GM21423 (cell line): ENCODE measurements at regions not wholly inside any gene's neighbourhood (a gene's known extent, or its start where the extent isn't known, plus 50 kb on each side); places are given as distances from the start of the nearest gene placed in this dataset.

Source experiments
- ATAC-seq: cut with Tn5 transposase; IDR thresholded peaks from one replicate; pipeline ENCODE4 v1.9.1; 2021; ENCODE audit warnings: mild to moderate bottlenecking, moderate library complexity; ENCODE audit not compliant: unreplicated experiment

DNA sequence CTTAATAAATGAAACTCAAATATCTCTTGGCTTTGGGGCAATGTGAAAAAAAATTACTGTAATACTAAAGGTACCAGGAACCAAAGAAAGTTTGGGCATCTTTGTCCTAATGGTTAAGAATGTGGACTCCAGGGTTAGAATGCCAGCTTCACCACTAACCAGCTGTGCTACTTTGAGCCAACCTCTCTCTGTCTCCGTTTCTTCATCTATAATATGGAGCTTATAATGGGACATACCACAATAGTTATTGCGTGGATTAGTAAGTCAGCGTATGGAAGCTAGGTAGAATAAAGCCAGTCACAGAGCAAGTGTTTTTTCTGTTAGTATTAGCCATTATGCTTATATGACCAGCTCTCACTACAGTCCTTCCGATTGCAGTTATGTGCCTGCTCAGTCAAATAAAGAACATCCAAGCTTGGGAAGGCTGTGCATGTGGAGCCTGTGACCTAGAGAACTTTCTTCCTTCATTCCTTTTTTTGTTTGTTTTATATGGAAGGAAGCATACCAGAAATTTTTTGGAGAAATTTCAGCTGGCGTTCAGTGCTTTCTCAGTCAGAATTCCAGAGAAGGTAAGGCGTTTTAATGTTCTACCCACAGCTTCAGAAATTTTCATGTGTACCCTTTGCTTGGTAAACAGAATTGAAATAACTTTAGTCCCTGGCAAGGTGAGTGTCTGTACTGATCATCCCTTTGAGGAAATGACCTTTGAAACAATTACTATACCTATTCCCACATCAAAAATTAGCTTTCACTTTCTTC, 114.0 kb upstream of the RND3 start:
- no peak for ATAC-seq

DNA sequence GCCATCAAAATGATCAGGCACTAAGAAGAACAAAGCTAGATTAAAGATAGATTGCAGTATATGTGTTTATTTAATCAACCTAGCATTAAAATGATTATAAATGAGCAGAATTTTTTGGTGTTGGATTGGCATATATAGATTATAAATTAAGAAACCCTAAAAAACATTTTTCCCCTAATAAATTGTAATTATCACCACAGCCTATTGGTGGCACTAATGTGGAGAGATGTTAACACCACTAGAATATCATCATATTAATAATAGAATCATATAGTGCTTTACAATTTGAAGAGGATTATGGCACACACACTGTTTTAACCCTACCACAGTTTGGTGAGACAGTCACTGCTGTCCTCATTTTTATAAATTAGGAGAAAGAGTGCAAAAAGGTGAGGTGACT, 112.4 kb upstream of the RND3 start:
- no peak for ATAC-seq

DNA sequence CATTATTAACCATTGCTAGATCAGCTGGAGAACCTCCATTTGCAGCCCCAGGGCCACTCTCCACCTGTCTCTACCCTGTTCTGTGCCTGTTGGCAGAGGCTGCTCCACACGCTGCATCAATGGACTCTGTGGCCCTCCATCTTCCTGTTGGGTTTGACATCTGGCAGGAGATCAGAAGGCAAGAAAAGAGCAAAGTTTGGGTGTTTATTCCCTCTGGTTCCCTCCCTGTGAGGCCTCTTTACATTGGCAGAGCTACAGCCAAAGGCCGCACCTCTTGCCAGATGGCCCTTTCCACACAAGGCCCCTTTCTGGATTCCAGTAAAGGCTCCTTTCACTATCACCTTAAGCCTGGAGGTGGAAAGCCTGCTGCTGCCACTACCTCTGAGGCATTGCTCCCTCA, 110.9 kb upstream of the RND3 start:
- ATAC-seq, result no peak

DNA sequence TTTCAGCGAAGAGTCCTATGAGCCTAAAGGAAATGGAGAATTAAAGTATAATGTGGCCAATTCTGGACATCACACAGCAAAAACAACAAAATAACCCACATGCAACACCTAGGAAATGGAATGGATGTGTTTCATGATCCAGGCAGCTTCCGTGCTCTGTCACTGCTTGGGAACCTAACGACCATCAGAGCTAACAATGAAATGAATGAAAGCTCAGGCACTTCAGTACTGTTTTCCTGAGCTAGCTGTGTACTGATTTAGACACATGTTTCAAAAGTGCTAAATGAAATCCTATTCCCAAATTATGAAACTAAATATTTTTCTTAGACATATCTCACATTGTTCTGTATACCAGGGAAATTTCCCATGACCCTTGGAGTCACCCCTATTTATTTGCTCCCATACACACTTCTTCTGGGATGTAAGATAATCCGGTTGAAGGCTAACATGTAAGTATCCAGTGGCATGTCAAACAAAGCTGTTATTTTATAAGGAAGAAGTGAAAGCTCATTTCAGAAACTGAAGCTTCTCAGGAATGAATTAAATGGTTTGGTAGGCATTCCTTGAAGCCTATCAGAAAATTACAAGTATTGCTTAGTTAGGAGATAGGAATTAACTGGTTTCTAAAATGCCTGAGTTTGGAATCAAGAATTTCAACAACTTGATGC, 108.5 kb upstream of the RND3 start:
- ATAC-seq, result no peak

DNA sequence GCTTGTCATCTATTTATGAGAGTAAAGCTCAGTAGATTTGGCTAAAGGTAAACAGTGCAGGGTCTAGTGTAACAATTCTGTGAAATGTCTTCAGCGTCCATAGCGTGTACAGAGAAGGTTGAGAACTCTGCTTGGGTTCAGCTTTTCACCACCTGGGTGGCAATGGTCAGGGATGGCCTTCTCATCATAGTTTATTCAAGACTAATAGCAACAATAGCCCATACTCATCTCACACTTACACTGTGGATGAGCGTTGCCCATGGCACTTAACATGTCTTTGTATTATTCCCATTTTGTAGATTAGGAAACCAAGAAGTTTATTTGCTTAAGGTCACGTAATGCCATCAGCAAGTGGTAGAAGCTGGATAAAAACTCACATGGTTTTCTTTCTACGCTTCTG, 106.8 kb upstream of the RND3 start:
- ATAC-seq, result no peak

DNA sequence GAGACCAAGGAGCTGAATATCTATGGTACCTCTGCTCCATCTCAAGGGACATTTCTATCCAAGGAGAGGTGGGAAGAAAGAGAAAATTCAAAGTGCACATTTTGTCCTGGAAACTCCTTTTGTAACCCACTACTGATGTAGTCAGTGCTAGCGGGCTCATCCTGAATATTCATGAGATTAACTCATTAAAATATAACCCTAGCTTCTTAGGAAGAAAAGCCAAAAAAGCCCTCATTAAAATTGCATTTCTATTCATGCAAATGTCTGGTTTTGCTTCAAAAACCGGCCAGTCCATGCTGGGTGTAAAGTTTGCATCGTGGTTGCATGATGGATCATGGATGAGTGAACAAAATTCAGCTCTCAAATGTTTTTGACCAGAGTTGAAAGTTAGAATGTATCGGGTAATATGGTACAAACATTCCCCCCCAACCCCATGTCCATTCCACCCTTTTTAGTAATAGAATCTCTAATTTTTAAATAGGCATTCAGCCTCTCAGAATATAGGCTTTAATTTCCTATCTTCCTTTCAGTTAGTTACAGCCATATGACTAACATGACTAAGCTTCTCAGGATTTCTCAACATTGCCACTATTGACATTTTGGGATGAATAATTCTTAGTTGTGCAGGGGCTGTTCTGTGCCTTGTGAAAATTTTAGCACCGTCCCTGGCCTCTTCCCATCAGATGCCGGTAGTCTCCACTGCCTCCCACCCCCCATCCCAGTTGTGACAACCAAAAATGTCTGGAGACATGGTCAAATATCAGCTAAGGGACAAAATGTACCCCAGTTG, 104.2 kb upstream of the RND3 start:
- no peak for ATAC-seq

DNA sequence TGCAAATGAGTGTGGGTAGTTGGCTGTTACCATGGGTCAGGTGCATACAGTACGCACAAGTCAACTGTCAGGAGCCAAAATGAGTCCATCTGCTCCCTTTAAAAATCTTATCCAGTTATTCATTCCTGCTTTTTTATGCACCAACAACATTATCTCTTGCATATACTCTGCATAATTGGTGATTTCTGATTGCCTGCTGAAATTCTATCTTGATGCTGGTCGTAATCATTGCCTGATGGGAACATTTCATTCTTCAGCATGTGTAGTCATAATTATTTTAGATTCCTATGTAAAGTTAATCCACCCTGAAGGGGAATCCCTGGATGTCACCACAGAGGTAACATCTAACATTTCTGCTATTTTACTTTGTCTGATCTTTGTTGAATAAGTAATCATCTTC, 102.2 kb upstream of the RND3 start:
- no peak for ATAC-seq

DNA sequence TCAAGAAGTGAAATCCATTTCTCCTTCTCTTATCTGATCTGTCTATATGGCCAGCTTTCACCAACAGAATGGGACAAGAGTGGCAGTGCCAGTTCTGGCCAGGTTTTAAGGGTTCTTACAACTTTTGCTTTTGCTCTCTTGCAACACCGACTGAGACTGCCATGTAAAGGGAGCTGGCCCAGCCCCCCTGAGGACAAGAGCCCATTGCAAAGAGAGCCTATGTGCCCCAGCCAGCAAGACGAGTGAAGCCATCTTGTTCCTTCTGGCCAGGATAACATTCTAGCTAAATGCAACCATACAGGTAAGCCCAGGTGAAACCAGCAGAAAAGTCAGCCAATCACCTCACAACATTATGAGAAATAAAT, 101.0 kb upstream of the RND3 start:
- ATAC-seq, result no peak

DNA sequence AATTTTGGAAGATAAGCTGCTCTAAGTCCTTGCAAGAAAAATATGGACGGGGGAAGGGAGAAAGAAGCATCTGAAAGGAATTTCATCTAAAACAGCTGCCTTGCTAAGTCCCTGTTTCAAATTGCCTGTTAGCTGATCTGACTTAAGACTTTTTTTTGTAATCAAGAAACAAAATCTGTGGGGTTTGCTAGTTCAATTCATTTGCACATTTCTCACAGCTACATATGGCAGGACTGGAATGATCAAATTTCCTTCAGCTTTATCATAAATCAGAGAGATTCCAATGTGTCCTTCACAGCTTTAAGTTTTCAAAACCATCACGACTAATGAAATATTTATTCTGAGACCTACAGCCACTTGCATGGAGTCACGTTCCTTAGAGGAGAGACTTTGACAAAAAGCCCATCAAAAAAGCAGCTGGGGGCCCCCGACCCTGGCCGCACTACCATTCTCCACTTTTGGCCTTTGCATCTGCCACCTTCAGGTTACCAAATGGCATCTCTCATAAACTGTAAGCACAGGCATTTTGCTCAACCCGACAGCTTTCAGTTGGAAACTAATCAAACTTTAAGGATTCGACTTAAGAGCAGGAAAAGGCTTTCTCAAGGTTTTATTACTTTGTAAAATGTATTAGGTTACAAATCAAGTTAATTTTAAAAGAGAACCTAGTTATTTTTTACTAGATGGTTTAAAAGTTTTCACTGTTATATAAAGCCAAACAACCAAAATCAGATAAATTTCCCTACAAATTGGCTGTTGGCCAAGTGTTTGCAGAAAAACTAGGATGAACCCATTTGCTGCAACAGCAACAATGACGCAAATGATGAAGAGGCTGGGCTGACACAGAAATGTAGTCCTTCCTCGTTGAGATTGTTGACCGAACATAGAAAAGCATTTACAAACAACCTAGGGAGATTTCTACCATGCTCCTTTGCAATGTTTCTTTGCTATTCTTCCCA, 100.4 kb upstream of the RND3 start:
- no peak for ATAC-seq

DNA sequence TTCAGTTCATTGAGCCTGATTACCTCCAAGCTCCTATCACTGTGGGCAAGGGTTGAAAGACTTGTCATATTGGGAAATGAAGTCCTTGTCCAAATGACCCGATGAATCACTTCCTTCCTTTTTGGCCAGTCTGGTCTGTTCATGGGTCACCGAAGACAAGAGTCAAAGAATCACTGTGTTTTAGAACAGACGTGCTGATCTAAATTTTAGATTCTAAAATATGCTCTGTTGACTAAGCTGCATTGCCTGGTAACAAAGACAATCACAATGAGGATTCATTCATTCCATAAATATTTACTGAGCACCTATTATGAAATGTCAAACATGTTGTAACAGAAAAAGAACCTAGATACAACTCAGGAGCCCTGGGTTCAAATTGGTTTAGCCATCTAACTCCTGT, 99.4 kb upstream of the RND3 start:
- no peak for ATAC-seq

DNA sequence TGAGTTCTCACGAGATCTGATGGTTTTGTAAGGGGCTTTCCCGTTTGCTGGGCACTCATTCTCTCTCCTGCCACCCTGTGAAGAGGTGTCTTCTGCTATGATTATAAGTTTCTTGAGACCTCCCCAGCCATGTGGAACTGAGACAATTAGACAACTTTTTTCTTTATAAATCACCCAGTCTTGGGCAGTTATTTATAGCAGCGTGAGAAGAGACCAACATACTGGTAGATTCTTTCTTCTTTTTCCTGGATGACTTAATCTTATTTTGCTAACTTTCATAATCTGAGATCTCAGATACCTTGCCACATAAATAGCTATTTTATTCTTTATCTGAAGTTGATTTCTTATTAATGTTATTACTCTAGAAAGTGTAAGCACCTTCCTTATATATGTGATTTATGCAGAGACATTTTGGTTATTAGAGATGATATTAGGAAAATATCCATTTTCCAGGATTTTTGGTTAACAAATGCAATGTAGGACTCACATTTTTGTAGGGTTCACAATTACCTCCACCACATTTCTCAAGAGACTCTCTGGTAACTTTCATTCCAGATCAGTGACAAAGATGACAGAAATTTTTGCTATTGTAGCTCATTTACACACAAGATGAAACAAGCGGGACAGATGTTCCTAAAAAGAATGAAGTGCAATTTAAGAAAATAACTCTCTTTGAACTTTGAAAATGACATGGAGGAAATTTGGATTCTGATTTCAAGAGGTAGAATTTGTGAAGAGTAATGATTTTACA, 97.9 kb upstream of the RND3 start:
- no peak for ATAC-seq

DNA sequence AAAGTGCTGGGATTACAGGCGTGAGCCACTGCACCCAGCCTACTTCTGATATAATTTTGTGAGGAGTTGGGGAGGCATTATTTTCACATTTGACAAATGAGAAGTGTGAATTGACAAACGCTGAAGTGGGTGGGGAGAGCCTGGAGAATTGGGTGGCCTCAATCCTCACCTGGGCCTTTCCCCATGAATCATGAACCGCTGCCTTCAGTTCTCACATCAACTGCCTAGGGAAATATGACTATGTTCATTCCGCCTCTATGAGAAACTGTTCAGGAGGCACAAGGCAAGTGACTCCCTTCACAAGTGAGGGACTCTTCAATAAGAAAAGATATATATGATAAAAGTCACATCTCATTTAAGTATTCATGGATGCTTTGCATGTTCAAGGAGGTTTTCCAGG, 96.6 kb upstream of the RND3 start:
- ATAC-seq, result no peak

DNA sequence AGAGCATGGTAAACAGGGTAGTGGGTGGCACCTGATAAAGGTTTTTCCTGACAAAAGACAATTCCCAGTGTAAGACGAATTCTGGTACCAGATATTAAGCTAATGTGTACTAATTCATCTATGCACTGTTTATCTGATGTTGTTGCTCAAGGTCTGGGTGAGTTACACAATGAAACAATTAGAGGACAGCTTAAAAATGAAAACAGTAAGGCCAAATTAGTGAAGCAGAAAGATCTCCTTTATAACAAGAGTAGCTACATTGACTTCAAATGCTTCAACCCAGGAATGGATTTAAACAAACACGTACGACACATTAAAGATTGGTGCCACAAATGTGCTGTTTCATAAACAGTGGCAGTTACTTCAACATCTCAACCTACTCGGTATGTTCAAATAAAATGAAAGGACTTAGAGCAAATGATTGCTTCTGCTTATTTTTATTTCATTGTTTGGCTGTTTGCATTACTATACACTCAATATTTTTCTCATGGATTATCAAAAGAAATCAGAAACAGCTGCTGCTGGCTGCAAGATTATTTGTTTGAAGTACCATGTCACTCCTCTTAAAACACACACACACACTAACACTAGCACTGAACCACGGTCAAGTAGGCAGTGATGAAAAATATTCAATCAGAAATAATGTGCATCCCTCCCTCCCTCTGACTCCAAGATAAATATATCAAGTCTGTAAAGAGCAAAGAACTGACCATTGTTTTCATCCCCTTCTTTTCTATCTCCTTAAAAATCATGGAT, 94.4 kb upstream of the RND3 start:
- ATAC-seq, result no peak

DNA sequence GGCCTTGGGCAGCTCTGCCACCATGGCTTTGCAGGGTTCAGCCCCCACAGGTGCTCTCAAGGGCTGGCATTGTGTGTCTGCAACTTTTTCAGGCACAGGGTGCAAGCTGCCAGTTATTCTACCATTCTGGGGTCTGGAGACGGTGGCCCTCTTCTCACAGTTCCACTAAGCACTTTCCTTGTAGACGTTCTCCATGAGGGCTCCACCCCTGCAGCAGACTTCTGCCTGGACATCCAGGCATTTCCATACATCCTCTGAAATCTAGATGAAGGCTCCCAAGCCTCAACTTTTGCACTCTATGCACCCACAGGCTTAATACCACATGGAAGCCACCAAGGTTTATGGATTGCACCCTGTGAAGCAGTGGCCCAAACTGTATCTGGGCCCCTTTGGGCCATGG, 91.0 kb upstream of the RND3 start:
- ATAC-seq, result no peak

DNA sequence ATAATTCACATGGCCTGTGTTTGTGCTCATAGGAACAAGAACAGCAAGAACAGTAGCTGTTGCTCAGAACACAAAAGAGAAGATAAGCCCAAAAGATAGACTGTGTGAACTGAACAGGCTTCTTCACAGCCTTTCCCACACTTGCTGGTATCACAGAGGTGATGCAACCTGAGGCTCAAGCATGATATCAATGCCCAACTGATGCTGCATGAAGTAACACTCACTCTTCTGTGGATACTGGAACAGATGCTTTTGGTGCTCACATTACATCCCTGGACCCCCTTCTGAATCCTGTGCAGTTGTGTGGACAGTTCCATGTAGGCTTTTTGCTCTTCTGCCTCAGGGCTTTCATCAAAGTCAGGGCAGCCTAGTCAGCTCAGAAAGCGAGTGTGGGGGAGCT, 88.4 kb upstream of the RND3 start:
- no peak for ATAC-seq

DNA sequence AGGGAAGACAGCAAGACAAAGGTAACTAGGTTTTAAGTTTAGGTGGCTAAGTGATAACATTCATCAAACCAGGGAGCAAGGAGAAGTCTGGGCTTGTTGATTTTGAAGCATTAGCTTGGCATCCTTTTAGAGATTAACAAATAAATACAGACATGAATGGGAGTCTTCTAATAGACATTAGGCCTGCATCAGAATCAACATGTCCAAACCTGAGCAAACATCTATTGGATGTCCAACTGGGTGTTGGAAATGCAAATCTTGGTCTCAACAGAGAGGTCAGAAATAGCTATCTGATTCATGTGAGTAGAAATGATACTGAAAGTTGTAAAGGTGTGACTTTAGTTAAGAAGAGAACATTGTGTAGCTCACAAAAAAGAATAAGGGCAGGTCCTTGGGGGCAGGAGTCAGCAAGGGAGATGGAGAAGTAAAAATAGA, 85.5 kb upstream of the RND3 start:
- ATAC-seq, result peak; percentile 75

DNA sequence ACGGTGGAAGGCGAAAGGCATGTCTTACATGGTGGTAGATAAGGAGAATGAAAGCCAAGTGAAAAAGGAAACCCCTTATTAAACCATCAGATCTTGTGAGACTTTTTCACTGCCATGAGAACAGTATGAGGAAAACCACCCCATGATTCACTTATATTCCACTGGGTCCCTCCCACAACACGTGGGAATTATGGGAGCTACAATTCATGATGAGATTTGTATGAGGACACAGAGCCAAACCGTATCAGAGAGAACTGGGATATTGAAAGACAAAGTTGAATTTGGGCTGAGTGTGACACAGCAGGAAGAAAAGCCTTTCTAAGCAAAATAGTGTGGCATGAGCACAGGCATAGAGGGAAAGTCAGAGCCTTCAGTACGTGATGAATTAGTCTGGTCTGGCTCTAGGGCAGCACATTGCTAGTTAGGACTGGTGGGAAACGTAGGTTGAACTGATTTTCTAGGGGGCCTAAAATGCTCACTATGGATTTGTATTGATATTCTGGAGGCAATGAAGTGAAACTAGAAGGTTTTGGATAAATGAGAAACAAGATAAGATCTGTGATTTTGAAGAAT, 84.8 kb upstream of the RND3 start:
- no peak for ATAC-seq

DNA sequence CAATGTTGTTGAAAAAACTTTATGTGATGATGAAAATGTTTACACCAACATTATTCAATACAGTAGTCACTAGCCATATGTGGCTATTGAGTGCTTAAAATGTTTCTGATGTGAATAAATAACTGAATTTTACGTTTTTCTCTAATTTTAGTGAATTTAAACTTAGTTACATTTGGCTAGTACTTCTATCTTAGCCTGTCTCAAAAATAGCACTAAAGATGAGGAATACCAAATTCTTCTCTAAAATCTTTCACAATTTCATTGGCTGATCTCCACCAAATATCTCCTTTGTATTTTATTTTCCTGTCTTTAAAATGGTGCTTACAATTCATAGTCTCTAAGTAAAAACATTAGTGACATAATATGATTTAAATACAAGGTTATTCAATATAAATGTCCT, 83.7 kb upstream of the RND3 start:
- ATAC-seq, result no peak

DNA sequence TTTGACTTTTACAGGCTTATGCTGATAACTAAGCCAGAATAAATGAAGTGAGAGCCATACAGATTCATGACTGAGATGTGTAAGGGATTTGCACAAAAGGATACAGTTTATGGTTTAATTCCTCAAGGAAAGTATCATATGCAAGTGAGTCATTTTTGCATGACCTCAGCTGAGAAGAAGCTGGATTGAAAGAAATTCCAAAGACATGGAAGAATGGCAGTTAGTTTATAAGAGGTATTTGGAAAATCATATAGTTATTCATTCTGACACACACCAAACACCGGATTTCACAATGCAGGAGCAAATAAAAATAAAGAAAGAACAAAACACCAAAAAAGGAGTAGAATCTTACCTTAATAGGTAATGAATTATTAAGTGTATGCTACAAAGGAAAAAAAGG, 83.2 kb upstream of the RND3 start:
- no peak for ATAC-seq
